Mesendoderm (in vitro differentiated cells): ENCODE measurements at regions not wholly inside any gene's neighbourhood (a gene's known extent, or its start where the extent isn't known, plus 50 kb on each side); places are given as distances from the start of the nearest gene placed in this dataset.

ENCODE experiments used
- DNase-seq: peaks from one replicate; pipeline ENCODE4 v3.0.0; 2013
- H2AK5ac ChIP-seq: 2 replicates; pipeline ENCODE4 v1.6.1; 2013; ENCODE audit warnings: low read length, inconsistent platforms
- H2BK120ac ChIP-seq: 2 replicates; pipeline ENCODE4 v1.6.1; 2013; ENCODE audit warnings: low read depth, mild to moderate bottlenecking, low read length, moderate library complexity, mixed read lengths
- H2BK15ac ChIP-seq: replicated peaks from 2 replicates; pipeline ENCODE4 v1.6.1; 2013; ENCODE audit warnings: low read depth, mild to moderate bottlenecking, moderate library complexity
- H2BK5ac ChIP-seq: 2 replicates; pipeline ENCODE4 v1.6.1; 2013; ENCODE audit warnings: low read length, inconsistent platforms
- H3K18ac ChIP-seq: 2 replicates; pipeline ENCODE4 v1.6.1; 2013; ENCODE audit warnings: mild to moderate bottlenecking, low read length, mixed read lengths
- H3K23ac ChIP-seq: one replicate; pipeline ENCODE4 v1.6.1; 2013; ENCODE audit warnings: low read length
- H3K27ac ChIP-seq: 2 replicates; pipeline ENCODE4 v1.5.1; 2013; ENCODE audit warnings: low read depth, mild to moderate bottlenecking, inconsistent platforms, low read length, moderate library complexity
- H3K27me3 ChIP-seq: 2 replicates; pipeline ENCODE4 v1.6.1; 2013; ENCODE audit warnings: low read length, control low read depth, mild to moderate bottlenecking, inconsistent platforms; ENCODE audit not compliant: insufficient read depth, poor library complexity
- H3K36me3 ChIP-seq: 2 replicates; pipeline ENCODE4 v1.6.1; 2013; ENCODE audit warnings: low read length, inconsistent platforms; ENCODE audit not compliant: control insufficient read depth, insufficient read depth
- H3K4ac ChIP-seq: one replicate; pipeline ENCODE4 v1.6.1; 2013; ENCODE audit warnings: low read depth, mild to moderate bottlenecking, low read length, moderate library complexity
- H3K4me1 ChIP-seq: 2 replicates; pipeline ENCODE4 v1.6.1; 2013; ENCODE audit warnings: low read depth, low read length, inconsistent platforms; ENCODE audit not compliant: control insufficient read depth
- H3K4me2 ChIP-seq: 2 replicates; pipeline ENCODE4 v1.6.1; 2013; ENCODE audit warnings: low read length
- H3K4me3 ChIP-seq: 2 replicates; pipeline ENCODE4 v1.5.1; 2013; ENCODE audit warnings: mild to moderate bottlenecking, low read length
- H3K56ac ChIP-seq: one replicate; pipeline ENCODE4 v1.6.1; 2013; ENCODE audit warnings: low read length
- H3K79me1 ChIP-seq: 2 replicates; pipeline ENCODE4 v1.6.1; 2013; ENCODE audit warnings: low read length, inconsistent platforms
- H3K79me2 ChIP-seq: 2 replicates; pipeline ENCODE4 v1.6.1; 2013; ENCODE audit warnings: mild to moderate bottlenecking, low read length; ENCODE audit not compliant: control insufficient read depth, insufficient read depth
- H3K9ac ChIP-seq: 2 replicates; pipeline ENCODE4 v1.6.1; 2013; ENCODE audit warnings: low read length, inconsistent platforms
- H4K5ac ChIP-seq: one replicate; pipeline ENCODE4 v1.6.1; 2013; ENCODE audit warnings: low read length
- H4K8ac ChIP-seq: one replicate; pipeline ENCODE4 v1.6.1; 2013; ENCODE audit warnings: low read depth, mild to moderate bottlenecking, control low read depth, low read length, moderate library complexity
- WGBS: extraction: QIAGEN DNeasy Blood & Tissue Kit; methylation state at CpG from one replicate; pipeline ENCODE4 v1.1.7; 2013; ENCODE audit warnings: low lambda C conversion rate, missing lambda C conversion rate; ENCODE audit not compliant: insufficient coverage; ENCODE audit errors: extremely low coverage; 5-methylcytosine and 5-hydroxymethylcytosine counted together

DNA sequence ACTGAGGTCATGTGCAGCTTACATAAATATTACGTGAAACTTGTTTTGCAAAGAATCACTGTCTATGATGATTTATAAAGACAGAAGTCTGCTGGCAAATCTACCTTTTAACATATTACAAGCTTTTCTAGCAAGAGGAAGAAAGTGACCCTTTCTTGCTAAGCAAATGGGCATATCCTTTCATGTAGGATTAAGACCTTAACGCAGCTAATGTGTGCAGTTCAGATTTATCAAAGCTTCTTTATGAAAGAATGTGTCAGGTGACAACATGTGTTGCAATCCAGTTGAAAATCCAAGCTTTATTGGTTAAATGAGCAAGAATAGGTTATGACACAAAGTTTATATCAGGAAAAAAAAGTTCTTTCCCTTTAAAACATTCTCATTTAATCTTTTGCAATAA, 115.6 kb upstream of the NBEA start:
- no peak overlapping the region for H3K23ac ChIP-seq
- no peaks in the 10 kb centered on the region for H3K79me2 ChIP-seq
- H4K8ac ChIP-seq, result no peak overlapping the region
- H2BK120ac ChIP-seq, result no peak overlapping the region
- no peaks in the 10 kb centered on the region for H3K27me3 ChIP-seq
- no peak overlapping the region for H2BK15ac ChIP-seq
- no peak overlapping the region for H2BK5ac ChIP-seq
- H3K36me3 ChIP-seq, result no peaks in the 10 kb centered on the region
- no peaks in the 10 kb centered on the region for H3K79me1 ChIP-seq
- no peak overlapping the region for H3K4ac ChIP-seq
- DNase-seq, result no peak
- no peak overlapping the region for H2AK5ac ChIP-seq
- no peak overlapping the region for H3K18ac ChIP-seq
- H3K9ac ChIP-seq, result no peak overlapping the region
- no peaks in the 10 kb centered on the region for H3K4me1 ChIP-seq
- no peak overlapping the region for H3K4me3 ChIP-seq
- H3K27ac ChIP-seq, result no peak overlapping the region
- no CpG with 5 or more reads among the region's 2 CpGs for WGBS
- no peak overlapping the region for H3K56ac ChIP-seq
- H3K4me2 ChIP-seq, result no peak overlapping the region
- no peak overlapping the region for H4K5ac ChIP-seq

DNA sequence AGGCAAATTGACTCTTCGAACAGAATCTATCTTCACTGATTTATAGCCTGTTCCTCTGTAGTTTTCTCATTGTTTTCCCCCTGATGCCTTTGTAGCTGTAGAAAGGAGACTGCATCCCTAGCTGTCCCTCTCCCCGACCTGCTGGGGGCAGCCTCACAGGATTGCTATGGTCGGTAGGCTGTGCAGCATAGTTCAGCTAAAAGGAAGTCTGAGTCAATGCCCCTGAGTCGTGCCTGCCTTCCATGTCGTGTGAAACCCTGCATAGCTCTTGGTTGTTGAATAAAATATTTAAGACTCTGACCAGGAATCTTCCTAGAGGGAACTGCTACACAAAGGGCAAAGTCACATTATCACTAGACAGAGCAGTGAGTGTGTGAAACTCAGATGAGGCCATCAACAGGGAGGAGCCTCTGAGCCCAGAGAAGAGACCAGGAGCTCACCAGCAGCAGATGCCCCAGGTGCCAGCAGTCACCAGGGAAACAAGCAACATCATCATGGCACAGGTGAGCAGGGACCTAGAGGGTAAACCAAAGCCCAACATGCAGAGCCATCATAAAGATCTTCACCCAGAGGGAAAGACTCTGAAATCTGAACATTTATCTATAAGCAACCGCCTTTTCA, 108.4 kb upstream of the NBEA start:
- Histone ChIP-seq H2BK15ac (no peak overlapping the region), H3K4me3 (no peak overlapping the region), H3K79me1 (no peaks in the 10 kb centered on the region), H3K4ac (peak overlapping the region; percentile 37), H3K23ac (no peak overlapping the region), H2BK5ac (no peak overlapping the region), H3K79me2 (no peaks in the 10 kb centered on the region), H3K9ac (no peak overlapping the region), H3K18ac (no peak overlapping the region), H3K4me2 (no peak overlapping the region), H3K27me3 (no peaks in the 10 kb centered on the region), H4K8ac (no peak overlapping the region), H2AK5ac (no peak overlapping the region), H3K36me3 (no peaks in the 10 kb centered on the region), H3K56ac (no peak overlapping the region), H3K27ac (no peak overlapping the region), H3K4me1 (no peaks in the 10 kb centered on the region), H4K5ac (no peak overlapping the region), H2BK120ac (no peak overlapping the region)
- peak; percentile 79 for DNase-seq
- no CpG with 5 or more reads among the region's 6 CpGs for WGBS

DNA sequence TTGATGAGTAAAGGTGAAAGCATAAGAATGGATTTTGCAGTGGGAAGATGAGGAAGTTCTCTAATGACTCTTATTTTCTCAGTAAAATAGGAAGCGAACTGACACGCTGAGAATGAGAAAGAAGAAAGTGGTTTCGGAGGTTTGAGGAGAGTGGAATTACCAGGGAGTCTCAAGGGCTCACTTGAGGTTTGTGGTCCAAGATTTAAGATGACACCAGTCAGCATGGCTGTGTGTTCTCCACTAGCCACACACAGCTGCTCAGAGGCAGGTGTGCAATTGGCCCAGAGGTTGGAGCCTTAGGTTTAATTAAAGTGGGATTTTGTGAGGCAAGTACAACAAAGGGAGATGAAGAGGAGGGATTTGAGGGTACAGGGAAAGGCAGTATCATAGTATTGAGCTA, 99.6 kb upstream of the NBEA start:
- no peak overlapping the region for H3K4me3 ChIP-seq
- no peak for DNase-seq
- no CpG with 5 or more reads among the region's 3 CpGs for WGBS

GRCh38 chr13:34847766-34848165, 94.3 kb upstream of the NBEA start:
- Histone ChIP-seq H3K4me2 (no peak overlapping the region), H4K8ac (no peak overlapping the region), H3K27me3 (no peaks in the 10 kb centered on the region), H4K5ac (no peak overlapping the region), H2BK5ac (no peak overlapping the region), H3K18ac (no peak overlapping the region), H3K23ac (no peak overlapping the region), H3K79me2 (no peaks in the 10 kb centered on the region), H3K4me1 (no peaks in the 10 kb centered on the region), H3K4ac (no peak overlapping the region), H2BK15ac (no peak overlapping the region), H3K36me3 (no peaks in the 10 kb centered on the region), H2BK120ac (no peak overlapping the region), H3K56ac (no peak overlapping the region), H3K4me3 (no peak overlapping the region), H2AK5ac (no peak overlapping the region), H3K9ac (no peak overlapping the region), H3K27ac (no peak overlapping the region), H3K79me1 (no peaks in the 10 kb centered on the region)
- peak; percentile 22 for DNase-seq
- WGBS, result no CpG with 5 or more reads among the region's 3 CpGs

More for the DNA sequence above, 99.6 kb upstream of the NBEA start:
- Histone ChIP-seq H3K56ac (no peak overlapping the region), H3K79me1 (no peaks in the 10 kb centered on the region), H3K79me2 (no peaks in the 10 kb centered on the region), H3K18ac (no peak overlapping the region), H3K27ac (no peak overlapping the region), H3K23ac (no peak overlapping the region), H3K4me1 (no peaks in the 10 kb centered on the region), H2BK5ac (no peak overlapping the region), H3K36me3 (no peaks in the 10 kb centered on the region), H2BK15ac (no peak overlapping the region), H3K9ac (no peak overlapping the region), H3K4me2 (no peak overlapping the region), H4K8ac (no peak overlapping the region), H2BK120ac (no peak overlapping the region), H4K5ac (no peak overlapping the region), H2AK5ac (no peak overlapping the region), H3K4ac (no peak overlapping the region), H3K27me3 (no peaks in the 10 kb centered on the region)

- Histone ChIP-seq H3K4me2 (no peak overlapping the region), H2BK15ac (no peak overlapping the region), H4K8ac (no peak overlapping the region), H2AK5ac (no peak overlapping the region), H3K36me3 (no peaks in the 10 kb centered on the region), H3K4ac (no peak overlapping the region), H3K4me3 (no peak overlapping the region), H3K27me3 (no peaks in the 10 kb centered on the region), H3K9ac (no peak overlapping the region), H3K27ac (no peak overlapping the region), H3K4me1 (no peaks in the 10 kb centered on the region), H3K23ac (no peak overlapping the region), H3K79me1 (no peaks in the 10 kb centered on the region), H3K79me2 (no peaks in the 10 kb centered on the region), H2BK120ac (no peak overlapping the region), H2BK5ac (no peak overlapping the region), H3K18ac (no peak overlapping the region), H4K5ac (no peak overlapping the region), H3K56ac (no peak overlapping the region)
- no peak for DNase-seq
These were observed 92.7 kb upstream of the NBEA start for GRCh38 chr13:34849406-34849805.

DNA sequence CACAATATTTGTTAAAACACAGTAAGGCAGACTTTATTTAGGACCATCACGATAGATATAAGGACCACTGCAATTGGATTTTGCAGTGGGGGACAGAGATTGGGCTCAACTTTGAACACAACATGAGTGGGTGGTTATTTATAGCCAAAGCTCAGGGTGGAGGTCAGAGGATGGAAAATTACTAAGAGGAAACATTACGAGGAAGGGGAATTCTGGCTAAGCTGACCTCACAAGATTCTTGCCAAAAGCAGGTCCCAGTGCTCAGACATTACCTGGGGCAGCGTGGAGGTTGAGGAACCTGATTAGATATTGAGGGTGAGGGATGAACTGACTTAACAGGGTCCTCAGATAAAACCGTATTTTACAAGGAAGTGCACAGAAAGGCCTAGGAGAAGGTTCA, 88.9 kb upstream of the NBEA start:
- Histone ChIP-seq H4K8ac (no peak overlapping the region), H3K4ac (no peak overlapping the region), H3K27me3 (no peaks in the 10 kb centered on the region), H3K23ac (no peak overlapping the region), H3K56ac (no peak overlapping the region), H2BK15ac (no peak overlapping the region), H3K4me2 (no peak overlapping the region), H4K5ac (no peak overlapping the region), H3K9ac (no peak overlapping the region), H3K4me3 (no peak overlapping the region), H3K79me1 (no peaks in the 10 kb centered on the region), H3K27ac (no peak overlapping the region), H3K79me2 (no peaks in the 10 kb centered on the region), H2BK5ac (no peak overlapping the region), H2BK120ac (no peak overlapping the region), H3K18ac (no peak overlapping the region), H3K36me3 (no peaks in the 10 kb centered on the region), H3K4me1 (no peaks in the 10 kb centered on the region), H2AK5ac (no peak overlapping the region)
- no peak for DNase-seq
- WGBS, result no CpG with 5 or more reads among the region's 4 CpGs
